ENCODE measurements at regions not wholly inside any gene's neighbourhood (a gene's known extent, or its start where the extent isn't known, plus 50 kb on each side); places are given as distances from the start of the nearest gene placed in this dataset.

DNA sequence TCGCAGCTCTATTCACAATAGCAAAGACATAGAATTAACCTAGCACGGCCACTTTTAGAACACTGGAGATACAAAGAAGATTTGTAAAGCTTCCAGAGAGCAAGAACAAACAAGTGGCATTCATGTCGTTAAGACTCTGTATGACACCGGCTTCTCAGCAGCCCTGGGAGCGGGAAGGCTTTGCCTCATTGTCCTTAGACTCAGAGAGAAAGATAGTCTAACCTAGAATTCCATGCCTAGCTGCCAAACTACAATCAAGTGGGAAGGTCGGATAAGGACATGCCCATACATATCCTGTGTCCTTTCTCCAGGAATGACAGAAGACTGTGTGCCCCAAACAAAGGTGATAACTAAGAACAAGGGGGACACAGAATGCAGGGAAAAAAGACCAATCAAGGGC lies 1038.3 kb downstream of the BCL11B start:
- H3K27ac ChIP-seq (ENCODE audit: insufficient read depth, low read depth, low read length): no peak overlapping the region
- H3K9me3 ChIP-seq (replicated peaks; ENCODE audit: control insufficient read depth, insufficient read depth, low read length): peaks cover 8% of the 10 kb centered on the region
- H2AFZ ChIP-seq (ENCODE audit: low read depth, low read length): no peak overlapping the region
- BruUV-seq (replicated peaks): no TSS peak
- H3K36me3 ChIP-seq (ENCODE audit: control insufficient read depth in 2 of 2, extremely low read depth in 1 of 2, insufficient read depth in 2 of 2, low read length in 2 of 2): no peaks in the 10 kb centered on the region
- no peak overlapping the region for H3K4me2 ChIP-seq (ENCODE audit: insufficient read depth, low read length)
- ChIA-PET CTCF (interaction anchor here (1.4 kb wide), 1 partner anchor 8 kb away, joined by 3 read pairs; no protein-coding TSS in a partner anchor), POLR2A (no interaction called here)
- H3K9me1 ChIP-seq (replicated peaks; ENCODE audit: control insufficient read depth, extremely low read depth, insufficient read depth, low read length): no peaks in the 10 kb centered on the region
- no peaks in the 10 kb centered on the region for H3K79me2 ChIP-seq (ENCODE audit: control insufficient read depth, insufficient read depth, low read length)
- TF ChIP-seq POLR2A (IDR thresholded peaks at IDR 0.05; ENCODE audit: low read depth, low read length) (no peak), FOS (IDR thresholded peaks at IDR 0.05; ENCODE audit: borderline replicate concordance, insufficient read depth, low read length) (no peak), GATA2 (IDR thresholded peaks at IDR 0.05; ENCODE audit: insufficient read depth, insufficient read length, low read depth, low read length) (no peak), JUN (IDR thresholded peaks at IDR 0.05; ENCODE audit: borderline replicate concordance, insufficient read depth, insufficient read length, low read depth) (no peak), POLR2AphosphoS5 (IDR thresholded peaks at IDR 0.05; ENCODE audit: insufficient read depth, low read depth, low read length) (no peak), EZH2 (IDR thresholded peaks at IDR 0.05; ENCODE audit: borderline replicate concordance, low read depth, low read length, severe bottlenecking) (no peak), MYC (IDR thresholded peaks at IDR 0.05; ENCODE audit: low read depth, low read length) (no peak)
- TF ChIP-seq, protein P1, sequence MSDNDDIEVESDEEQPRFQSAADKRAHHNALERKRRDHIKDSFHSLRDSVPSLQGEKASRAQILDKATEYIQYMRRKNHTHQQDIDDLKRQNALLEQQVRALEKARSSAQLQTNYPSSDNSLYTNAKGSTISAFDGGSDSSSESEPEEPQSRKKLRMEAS (IDR thresholded peaks at IDR 0.05; ENCODE audit: insufficient read depth, insufficient read length): no peak
- TF ChIP-seq, protein P2, sequence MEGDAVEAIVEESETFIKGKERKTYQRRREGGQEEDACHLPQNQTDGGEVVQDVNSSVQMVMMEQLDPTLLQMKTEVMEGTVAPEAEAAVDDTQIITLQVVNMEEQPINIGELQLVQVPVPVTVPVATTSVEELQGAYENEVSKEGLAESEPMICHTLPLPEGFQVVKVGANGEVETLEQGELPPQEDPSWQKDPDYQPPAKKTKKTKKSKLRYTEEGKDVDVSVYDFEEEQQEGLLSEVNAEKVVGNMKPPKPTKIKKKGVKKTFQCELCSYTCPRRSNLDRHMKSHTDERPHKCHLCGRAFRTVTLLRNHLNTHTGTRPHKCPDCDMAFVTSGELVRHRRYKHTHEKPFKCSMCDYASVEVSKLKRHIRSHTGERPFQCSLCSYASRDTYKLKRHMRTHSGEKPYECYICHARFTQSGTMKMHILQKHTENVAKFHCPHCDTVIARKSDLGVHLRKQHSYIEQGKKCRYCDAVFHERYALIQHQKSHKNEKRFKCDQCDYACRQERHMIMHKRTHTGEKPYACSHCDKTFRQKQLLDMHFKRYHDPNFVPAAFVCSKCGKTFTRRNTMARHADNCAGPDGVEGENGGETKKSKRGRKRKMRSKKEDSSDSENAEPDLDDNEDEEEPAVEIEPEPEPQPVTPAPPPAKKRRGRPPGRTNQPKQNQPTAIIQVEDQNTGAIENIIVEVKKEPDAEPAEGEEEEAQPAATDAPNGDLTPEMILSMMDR (IDR thresholded peaks at IDR 0.05; ENCODE audit: extremely low read depth in 1 of 2, insufficient read depth in 1 of 2, low read depth in 1 of 2, low read length in 2 of 2): no peak
- H3K4me1 ChIP-seq (ENCODE audit: control insufficient read depth, extremely low read depth, insufficient read depth, low read length): no peaks in the 10 kb centered on the region
- H3K9ac ChIP-seq (replicated peaks; ENCODE audit: extremely low read depth, insufficient read depth, low read length): no peak overlapping the region
- no peaks in the 10 kb centered on the region for H4K20me1 ChIP-seq (replicated peaks; ENCODE audit: control insufficient read depth, extremely low read depth, insufficient read depth, low read length)
- FAIRE-seq (no peak), DNase-seq (ENCODE audit: low read depth, low spot score) (no peak)
- dilution Hi-C loops (cut with MboI; ENCODE audit: extremely low pct_ligation_motif_present, low sequenced_read_pairs) (no loop called here), intact Hi-C loops (cut with micrococcal nuclease) (no loop called here)
- no peaks in the 10 kb centered on the region for H3K27me3 ChIP-seq (ENCODE audit: control insufficient read depth in 2 of 2, insufficient read depth in 2 of 2, low read length in 2 of 2)
- H3K4me3 ChIP-seq (replicated peaks in 1 of 3; ENCODE audit: insufficient read depth in 1 of 3, low read depth in 1 of 3, low read length in 3 of 3): no peak overlapping the region
